Dermis blood vessel endothelial cell (primary cell): ENCODE measurements at regions not wholly inside any gene's neighbourhood (a gene's known extent, or its start where the extent isn't known, plus 50 kb on each side); places are given as distances from the start of the nearest gene placed in this dataset.

Experiments used
- DNase-seq: peaks from one replicate; pipeline ENCODE4 v3.0.0; 2010

DNA sequence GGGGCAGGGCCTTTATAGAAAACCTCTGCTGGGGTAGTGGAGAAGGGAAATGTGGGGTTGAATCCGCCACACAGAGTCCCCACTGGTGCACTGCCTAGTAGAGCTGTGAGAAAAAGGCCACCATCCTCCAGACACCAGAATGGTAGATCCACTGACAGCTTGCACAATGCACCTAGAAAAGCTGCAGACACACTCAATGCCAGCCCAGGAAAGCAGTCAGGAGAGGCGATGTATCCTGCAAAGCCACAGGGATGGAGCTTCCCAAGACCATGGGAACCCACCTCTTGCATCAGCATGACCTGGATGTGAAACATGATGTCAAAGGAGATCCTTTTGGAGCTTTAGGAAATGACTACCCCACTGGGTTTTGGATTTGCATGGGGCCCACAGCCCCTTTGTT is 958.0 kb upstream of the MIR17HG start:
- no peak for DNase-seq

DNA sequence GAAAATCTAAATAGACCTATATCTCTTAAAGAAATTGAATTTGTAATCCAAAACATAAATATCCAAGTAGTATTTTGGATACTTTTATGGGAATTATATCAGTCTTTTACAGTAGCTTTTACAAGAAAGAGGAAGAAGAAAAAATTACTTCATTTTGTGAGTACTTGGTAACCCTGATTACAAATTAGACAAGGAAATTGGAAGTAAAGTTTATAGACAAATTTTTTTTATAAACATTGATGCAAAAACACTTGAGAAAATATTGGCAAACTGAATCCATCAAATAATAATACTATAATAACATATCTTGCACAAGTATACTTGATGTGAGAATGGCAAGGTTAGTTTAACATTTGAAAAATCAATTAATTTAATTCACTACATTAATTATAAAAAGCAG is 954.1 kb upstream of the MIR17HG start:
- DNase-seq, result no peak

DNA sequence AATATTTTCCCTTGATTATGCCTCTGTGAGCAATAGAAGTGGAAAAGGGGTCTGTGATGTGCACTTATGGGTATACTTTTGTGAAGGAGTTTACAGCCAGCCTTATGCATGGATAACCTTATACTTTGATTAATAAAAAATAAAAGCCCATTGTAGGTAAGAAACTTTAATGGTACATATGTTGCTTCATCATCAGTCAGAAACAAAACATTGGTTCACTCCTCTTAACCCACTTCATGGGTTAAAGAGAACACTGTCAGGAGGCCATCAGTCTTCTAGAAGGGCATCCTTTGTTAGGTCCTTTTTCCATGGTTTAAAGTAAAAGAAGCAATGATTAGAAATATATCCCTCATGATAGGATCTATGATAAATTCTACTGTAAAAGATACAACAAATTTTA is 952.1 kb upstream of the MIR17HG start:
- no peak for DNase-seq

DNA sequence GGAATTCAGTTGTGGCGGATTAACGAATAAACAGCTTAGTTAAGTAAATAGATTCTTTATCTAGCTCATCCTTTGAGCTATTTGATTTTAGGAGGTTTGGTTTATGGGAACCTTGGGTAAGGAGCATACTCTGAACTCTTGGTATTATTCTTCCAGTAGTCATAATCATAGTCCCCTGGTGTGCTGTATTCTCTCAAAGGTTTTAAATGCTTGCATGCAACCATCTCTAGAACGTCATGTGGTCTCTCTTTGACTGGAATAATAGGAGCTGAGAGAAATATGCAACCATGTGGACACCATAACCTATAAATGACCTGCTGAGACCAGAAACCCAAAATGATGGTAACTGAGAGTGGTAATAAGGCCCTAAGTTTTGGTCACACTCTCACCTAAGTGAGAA is 951.6 kb upstream of the MIR17HG start:
- no peak for DNase-seq

DNA sequence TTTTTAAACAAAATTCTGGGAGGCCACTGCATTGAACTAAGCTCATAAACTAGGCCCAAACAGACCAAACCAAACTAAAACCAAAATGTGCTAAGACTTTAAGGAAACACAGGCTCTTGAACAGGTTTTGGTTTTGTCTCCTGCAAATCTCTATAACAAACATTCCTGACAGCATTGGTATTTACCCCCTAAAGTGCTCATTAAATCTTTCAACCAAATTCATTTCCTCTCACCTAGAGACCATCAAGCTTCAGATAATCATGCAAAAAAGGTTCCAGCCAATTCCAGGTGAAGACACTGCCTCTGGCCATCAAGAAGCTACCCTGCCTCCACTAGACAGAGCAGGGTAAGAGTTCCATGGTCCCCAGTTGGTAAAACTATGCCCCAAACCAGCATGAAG is 951.2 kb upstream of the MIR17HG start:
- DNase-seq, result no peak

DNA sequence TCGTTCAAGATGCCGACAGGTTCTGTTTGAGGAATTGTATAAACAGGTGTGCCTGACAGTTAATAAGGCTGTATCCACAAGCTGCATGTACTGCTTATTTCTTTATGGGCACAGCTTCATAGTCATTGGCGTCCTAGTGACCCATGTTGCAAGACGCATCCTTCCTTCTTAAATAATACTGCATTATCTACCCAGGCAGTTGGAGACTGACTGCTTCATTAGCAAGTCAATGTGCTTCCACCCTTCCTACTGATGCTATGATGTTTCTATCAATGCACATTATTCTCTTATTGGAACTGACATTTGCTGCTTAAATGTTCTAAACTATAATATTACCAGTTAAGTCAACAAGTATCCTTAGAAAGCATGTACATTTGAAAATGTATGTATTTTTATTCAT is 950.0 kb upstream of the MIR17HG start:
- DNase-seq, result no peak

DNA sequence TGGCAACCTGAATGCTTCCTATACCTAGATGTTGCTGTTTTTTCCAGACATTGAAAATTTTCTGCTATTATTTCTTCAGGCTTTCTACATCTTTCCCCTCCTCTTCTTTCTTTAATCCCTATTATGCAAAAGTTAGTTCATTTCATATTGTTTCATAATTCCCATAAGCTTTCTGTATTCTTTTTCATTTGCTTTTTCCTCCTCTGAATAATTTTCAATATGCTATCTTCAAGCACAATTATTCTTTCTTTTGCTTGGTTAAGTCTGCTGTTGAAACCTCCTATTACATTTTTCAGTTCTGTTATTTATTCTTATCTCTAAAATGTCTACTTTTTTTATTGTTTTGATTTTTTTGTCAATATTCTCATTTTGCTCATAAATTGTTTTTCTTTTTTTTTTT is 947.1 kb upstream of the MIR17HG start:
- no peak for DNase-seq

DNA sequence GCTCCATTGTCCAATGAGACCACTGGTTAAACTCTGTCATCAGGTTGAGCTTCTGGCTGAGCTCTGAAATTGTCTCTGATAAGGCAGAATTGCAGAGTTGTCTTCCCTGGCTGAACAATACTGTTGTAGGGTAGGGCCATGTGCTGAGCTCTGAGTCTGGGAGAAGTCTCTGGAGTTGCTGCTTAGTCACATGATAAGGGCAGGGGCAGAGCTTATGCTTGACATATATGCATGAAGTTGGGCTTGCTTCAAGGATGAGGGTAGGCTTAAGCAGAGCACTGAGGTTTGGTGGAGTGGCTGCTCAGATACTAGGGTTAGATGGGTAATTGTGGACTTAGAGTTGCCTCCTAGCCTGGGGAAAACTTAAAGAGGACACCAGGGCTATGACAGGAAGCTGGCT is 946.3 kb upstream of the MIR17HG start:
- DNase-seq, result no peak

DNA sequence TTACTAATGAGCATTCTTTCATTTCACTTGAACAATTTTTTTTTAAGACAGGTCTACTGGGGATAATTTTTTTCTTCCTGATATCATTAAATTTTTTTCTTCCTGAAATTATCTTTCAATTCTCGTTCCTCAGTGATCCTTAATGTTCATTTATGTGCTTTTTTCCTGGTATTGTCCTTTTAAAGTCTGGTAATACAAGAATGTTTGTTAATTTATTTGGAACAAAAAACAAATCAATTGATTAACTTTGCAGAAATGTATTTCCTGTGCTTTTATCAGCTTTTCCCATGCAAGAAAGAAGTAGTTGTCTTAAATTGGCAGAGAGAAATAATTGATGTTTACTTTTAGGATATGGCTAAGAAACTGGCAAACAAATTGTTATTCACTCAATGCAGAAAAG is 945.4 kb upstream of the MIR17HG start:
- DNase-seq, result no peak

DNA sequence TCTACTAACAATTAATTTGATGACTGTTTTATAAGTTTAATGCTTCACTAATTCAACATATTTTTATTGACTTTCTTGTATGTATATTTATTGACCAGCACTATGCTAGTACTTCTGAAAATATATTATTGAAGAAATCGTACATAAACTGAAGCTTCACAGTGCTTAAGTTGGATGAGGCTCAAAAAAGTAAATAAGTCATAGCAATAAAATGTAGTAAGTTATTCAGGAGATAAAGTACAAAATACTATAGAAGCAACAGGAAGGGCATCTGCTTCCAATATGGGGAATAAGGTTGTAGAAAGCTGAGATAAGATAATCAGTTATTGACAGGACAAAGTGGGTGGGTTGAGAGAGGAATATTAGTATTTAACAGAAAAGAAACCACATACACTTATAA is 944.9 kb upstream of the MIR17HG start:
- no peak for DNase-seq

DNA sequence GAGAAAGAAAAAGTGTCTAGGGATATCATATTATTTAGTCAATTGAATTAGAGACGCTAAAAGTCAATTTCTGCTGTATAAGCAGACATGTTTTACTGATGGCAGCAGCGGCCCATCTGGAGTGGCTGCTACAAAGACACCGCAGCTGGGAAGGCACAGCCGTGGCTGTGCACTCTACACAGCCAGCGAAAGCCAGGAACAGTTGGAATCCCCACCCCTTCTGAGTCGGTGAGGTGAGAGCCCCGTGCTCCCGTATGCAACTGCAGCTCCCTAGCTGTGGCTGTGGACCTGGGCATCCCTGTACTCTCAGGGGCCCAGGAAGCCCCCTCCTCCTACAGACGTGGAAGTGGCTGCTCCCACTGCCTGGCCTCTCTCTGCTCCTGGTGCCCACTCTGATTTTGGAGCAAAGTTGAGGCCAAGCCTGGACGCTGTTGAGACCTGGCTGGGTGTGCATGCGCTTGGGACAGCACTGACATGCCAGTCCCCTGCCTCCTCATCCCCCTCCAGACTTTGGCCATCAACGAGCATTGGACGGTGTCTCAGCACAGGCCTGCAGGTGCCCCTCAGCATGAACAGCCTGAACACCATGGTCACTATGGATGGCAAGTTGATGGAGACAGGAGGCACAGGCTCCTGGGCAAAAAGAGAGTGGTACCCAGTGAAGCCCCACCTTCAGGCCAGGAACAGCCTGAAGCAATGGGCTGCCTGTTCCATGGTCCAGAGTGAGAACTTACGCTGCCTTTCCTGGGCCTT is 944.0 kb upstream of the MIR17HG start:
- DNase-seq, result no peak

DNA sequence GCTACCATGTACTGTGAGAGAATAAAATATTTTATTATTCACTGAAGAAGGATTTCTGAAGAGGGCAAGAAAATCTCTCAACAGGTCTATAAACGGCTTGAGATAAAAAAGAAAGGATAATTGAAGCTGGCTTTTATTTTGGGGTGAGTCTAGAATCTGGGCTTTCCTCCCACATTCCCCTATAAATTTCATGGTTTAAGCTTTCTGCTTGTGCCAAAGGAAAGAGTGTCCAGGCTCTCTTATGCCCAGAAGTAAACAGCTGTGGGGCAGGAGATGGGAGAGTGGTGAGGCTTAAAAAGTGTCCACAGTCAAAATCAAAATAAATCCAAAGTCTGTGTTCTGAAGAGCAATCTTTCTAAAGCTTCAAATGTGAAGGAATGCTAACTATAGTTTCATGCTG is 942.2 kb upstream of the MIR17HG start:
- DNase-seq, result no peak

DNA sequence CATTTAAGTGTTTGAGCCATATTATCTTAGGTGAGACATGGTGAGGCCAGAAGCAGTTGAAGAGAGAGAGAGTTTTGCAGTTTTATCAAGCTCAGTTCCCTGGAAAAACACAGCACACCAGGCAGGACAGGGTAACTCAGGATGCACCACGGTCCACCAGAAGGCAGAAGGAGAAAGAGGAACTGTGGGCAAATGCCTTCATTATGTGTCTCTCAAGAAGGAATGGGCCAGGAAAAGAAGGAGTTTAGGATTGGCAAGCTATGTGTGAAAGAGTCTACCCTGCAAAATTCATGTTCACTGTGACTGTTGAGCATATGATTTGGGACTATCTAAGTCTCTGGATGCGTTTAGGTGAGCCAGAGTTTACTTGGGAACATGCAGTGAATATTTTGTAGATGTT is 934.5 kb upstream of the MIR17HG start:
- no peak for DNase-seq

DNA sequence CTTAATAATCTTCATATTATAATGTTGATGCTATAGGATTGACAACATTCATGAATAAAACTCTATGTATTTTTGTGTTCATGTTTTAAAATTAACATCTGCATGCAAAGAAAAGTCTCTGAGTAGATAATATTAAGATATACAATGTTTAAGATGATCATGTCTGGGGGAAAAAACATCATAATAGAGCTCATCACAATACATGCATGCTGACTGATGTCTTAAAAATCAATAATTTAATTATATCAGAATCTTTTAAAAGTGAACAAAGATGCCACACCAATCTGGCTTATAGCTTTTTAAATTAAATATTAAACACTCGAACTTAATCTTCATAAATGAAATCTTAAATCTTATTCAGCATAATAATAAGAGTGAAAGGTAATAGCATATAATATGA is 933.9 kb upstream of the MIR17HG start:
- DNase-seq, result no peak

DNA sequence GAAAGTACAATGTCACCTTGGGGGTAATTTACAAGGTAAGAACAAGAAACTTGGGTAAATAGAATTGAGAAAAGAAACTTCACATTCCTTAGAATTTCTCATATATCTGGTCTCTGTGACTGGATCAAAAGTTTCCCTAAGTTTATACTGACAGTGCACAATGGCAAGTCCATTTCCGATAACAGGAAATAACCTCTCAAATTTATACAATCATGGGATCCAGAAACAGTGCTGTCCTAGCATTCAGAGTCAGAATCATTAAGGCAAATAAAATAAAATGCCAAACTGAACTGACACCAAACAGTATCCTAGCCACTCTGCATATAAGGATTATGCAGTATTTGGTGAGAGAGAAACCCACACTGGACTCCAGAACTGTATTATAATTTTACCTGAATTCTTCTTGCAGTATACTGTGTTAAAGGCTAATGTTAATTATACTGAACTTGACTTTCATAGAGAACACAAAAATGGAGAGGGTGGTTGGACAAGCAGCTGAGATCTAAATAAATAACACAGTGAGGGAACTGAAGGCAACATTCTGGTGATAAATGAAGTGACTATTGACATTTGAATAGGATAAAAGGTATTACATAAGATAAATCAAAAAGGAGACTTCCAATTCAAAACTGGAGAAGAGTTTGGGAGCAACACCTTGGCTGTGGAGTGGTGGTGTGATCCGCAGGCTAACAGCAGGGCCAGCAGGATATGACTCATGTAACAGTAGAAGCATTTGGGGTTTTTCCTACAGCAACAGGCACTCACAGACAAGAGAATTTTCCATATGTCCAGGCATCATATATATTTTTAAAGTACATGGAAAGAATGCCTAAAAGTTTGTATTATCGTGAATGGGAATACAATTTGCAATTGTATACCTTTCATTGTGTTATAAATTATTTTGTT is 932.5 kb upstream of the MIR17HG start:
- peak; percentile 27 for DNase-seq

DNA sequence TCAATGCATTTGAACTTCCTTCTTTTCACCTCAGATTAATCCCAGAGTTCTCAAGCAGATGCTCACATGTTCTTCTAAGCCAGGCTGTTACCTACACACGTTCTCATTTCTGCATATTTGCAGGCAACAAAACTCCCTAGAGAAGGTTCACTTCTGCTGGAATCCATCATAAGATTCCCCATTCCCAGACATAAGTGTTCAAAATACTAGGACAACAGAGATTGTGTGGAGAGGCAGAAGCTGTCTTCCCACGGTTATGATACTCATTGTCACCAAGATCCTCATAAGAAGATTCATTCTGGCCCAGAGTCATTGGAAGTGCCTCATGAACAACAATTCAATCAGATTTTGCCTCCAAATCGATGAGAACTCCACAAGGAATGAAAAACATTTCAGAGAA is 931.6 kb upstream of the MIR17HG start:
- DNase-seq, result no peak

DNA sequence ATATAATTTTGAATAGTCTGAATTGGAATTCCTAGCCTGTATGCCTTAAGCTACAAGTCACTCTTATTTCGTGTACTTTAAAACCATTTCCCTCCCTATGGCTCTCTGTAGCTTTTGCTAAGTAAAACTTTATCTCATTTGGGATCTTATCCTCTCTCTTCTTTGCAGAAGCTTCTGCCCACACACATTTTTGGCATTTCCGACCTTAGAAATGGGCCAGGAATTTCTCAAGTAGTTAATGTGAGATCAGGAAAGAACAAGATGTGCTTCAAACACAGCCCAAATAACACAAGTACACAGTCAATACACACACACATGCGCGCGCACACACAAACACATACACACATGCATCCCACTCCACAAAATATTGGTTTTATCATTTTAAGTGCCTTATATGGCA is 931.0 kb upstream of the MIR17HG start:
- DNase-seq, result peak; percentile 1

DNA sequence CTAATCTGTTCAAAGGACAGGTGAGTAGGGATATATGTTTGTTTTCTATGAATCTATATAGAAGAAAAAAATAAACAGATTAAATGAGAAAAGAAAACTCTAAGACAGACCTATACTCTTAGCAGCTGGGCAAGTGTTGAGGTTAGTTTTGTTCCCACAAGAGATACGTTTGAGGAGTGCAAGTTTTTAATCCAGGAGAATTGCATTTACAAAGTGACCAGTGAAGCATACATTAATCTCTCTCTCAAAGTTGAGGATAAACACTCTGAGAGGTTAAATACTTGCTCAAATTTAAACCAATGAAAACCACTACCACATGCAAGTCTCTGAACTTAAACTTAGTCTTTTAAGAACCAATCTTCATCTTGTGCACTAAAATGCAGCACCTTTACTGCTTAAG is 930.5 kb upstream of the MIR17HG start:
- no peak for DNase-seq

DNA sequence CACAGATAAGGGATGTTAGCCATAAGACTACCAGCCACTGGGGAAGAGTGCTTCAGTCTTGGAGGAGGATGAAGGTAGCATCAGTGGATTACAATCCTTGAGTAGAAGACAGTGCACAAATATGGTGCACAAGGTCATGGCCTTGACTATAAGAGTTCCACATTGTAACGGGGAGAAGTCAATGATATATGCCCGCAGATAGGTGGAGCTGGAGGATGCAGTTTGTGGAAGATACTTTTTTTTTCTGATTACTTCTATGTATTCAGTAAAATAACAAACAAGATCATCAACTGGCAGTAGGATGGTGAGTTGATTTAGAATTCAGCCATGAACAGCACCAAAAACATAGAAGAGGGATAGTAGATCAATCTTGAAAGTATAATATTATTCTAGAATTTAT is 926.8 kb upstream of the MIR17HG start:
- DNase-seq, result no peak

DNA sequence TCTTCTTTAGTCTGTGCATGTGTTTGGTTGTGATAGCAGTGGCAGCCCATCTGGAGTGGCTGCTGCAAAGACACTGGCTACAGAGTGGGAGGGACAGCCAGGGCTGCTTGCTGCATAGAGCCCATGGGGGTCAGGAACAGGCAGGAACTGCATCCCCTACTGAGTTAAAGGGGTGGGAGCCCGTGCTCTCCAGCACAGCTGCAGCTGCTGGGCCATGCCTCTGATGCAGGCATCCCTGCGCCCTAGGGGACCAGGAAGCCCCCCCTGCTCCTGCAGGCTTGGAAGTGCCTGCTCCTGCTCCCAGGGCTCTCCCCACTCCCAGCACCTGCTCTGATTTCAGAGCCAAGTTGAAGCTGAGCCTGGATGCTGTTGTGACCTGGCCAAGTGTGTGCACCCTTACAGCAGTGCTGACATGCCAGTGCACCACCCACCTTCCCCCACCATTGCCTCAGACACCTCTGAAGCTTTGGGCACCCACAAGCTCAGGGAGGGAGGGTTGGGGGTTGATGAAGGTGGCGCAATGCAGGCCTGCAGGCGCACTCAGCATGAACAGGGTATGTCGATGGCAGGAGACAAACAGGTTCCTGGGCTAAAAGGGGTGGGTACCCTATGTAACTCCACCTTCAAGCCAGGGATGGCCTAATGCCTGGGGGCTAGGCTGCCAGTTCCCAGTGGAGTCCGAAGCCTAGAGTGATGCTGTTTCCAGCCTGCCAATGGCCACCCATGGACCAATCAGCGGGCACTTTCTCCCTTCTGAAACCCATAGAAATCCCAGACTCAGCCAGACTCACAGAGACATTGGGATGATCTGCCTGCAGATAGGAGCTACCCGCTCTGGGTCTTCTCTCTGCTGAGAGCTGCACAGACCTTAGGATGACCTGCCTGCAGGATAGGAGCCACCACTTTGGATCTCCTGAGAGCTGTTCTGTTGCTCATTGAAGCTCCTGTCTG is 919.9 kb upstream of the MIR17HG start:
- DNase-seq, result no peak

DNA sequence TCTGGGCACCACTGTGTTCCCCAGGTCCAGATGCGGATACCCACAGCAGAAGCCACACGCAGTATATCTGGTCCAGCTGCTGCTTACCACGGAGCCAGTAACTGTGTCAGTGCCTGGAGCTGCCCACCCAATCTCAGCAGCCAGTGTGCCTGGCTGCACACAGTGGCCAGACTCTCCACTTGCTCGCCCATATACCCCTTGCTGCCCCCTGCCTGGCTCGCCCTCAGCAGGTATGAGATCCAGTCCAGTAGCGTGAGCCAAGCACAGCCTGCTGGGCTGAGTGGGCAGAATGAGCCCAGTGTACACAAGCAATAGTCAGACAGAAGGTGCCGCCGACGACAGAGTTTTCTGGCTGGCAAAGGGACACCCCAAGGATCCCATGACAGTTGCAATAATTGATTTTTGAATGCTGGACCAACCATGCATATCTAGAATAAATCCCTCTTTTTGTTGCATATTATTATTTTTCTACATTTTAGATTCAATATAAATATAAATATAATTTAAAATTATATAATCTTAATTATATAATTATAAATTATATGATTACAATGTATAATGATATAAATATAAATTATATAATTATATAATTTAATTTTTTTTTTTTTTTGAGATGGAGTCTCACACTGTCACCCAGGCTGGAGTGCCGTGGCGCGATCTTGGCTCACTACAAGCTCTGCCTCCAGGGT is 918.8 kb upstream of the MIR17HG start:
- DNase-seq, result no peak

DNA sequence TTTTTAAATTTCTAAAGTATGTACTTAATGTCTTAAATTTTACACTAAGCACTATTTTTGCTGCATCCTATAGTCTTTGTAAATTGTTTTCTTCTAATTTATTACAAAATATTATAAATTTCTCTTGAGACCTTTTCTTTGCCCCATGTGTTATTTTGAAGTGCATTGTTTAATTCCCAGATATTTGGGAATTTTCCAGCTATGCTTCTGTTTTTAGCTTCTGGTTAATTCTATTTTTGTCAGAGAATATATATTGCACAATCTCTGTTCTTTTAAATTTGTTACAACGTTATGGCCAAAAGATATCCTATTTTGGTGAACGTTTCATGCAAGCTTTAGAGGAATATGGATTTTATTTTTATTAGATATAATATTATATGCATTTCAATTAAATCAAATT is 917.4 kb upstream of the MIR17HG start:
- DNase-seq, result no peak

DNA sequence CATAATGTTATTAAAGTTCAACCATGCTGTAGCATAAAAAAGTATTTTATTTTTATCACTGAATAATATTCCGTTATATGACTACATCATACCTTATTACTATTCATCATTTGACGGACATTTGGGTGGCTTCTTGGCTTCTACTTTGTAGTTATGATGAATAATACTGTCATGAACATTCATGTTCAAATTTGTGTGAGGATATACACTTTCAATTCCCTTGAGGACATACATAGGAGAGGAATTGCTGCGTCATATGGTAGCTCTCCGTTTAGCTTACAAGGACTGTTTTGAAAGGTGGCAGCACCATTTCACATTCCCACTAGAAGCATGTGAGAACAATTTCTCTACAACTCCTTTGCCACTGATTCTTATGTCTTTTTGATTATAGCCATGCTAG is 910.8 kb upstream of the MIR17HG start:
- DNase-seq, result no peak
